GM12865 (cell line): ENCODE measurements at regions not wholly inside any gene's neighbourhood (a gene's known extent, or its start where the extent isn't known, plus 50 kb on each side); places are given as distances from the start of the nearest gene placed in this dataset.

Experiments
- DNase-seq: peaks from one replicate; pipeline ENCODE4 v3.0.0; 2010; ENCODE audit warnings: low read depth
- H3K4me3 ChIP-seq: 2 replicates; pipeline ENCODE4 v1.5.1; 2011; ENCODE audit warnings: mild to moderate bottlenecking, low read depth, low read length, control low read depth
- CTCF ChIP-seq: IDR thresholded peaks from 2 replicates; pipeline ENCODE4 v1.5.1; 2011; ENCODE audit warnings: low read length, control low read depth, low read depth, inconsistent platforms; ENCODE audit not compliant: insufficient read depth; ENCODE audit errors: missing control alignments

- DNase-seq: no peak
- no peak overlapping the region for H3K4me3 ChIP-seq
- TF ChIP-seq CTCF: no peak
Observed at GRCh38 chr3:153880493-153880892, 240.7 kb upstream of the ARHGEF26 start.

DNA sequence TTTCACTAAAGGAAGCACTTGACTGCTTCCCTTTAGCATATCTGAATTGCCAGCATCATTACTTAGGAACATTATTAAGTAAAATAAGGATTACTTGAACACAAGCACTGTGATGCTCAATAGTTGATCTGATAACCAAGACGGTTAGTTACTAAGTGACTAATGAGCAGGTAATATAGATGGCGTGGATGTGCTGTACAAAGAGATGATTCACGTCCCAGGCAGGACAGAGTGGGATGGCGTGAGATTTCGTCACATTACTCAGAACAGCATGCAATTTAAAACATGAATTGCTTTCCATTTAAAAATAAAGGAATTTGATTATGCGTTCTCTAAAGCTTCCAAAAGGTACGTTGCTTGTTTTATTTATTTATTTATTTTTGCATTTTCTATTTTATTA lies 240.0 kb upstream of the ARHGEF26 start:
- H3K4me3 ChIP-seq: no peak overlapping the region
- TF ChIP-seq CTCF: no peak
- no peak for DNase-seq

GRCh38 chr3:153885359-153885758 lies 235.8 kb upstream of the ARHGEF26 start:
- TF ChIP-seq CTCF: no peak
- H3K4me3 ChIP-seq: no peak overlapping the region
- no peak for DNase-seq

GRCh38 chr3:153889905-153890334 lies 231.3 kb upstream of the ARHGEF26 start:
- no peak overlapping the region for H3K4me3 ChIP-seq
- no peak for TF ChIP-seq CTCF
- no peak for DNase-seq

GRCh38 chr3:153892126-153892525 lies 229.1 kb upstream of the ARHGEF26 start:
- no peak for TF ChIP-seq CTCF
- no peak for DNase-seq
- no peak overlapping the region for H3K4me3 ChIP-seq

- DNase-seq: no peak
- no peak overlapping the region for H3K4me3 ChIP-seq
- no peak for TF ChIP-seq CTCF
Observed at GRCh38 chr3:153894857-153895256, 226.3 kb upstream of the ARHGEF26 start.

DNA sequence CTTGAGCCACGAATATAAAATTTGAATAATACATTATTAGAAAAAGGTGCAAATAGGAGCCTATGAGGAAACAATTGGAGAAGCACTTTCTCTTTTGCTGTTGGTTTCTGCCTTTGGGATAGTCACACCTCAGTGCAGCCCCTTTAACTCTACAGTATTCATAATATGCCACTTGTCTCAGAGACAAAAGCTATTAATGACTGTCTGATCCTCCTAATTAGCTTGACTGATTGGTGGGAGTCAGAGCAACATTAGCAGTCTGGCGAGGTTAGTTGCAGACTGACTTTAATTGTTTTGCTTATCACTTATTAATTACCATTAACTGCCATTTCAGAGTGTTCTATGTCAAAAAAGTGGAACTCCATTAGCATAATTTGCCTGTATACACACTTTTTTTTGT lies 225.0 kb upstream of the ARHGEF26 start:
- no peak for TF ChIP-seq CTCF
- no peak for DNase-seq
- no peak overlapping the region for H3K4me3 ChIP-seq
